ENCODE measurements at regions not wholly inside any gene's neighbourhood (a gene's known extent, or its start where the extent isn't known, plus 50 kb on each side); places are given as distances from the start of the nearest gene placed in this dataset.
"Not testable (repeated sequence)": the region's sequence is repeated elsewhere in the genome, so short reads cannot be mapped to it uniquely, and the experiment has no call there.

GRCh38 chr17:62233822-62234481 is 146.4 kb upstream of the EFCAB3 start:
- H3K9me3 ChIP-seq; H3K4me3 ChIP-seq; intact Hi-C loops (cut with DNase I; ENCODE audit: low total_unique reads); H3K27me3 ChIP-seq; H3K4me1 ChIP-seq; H3K27ac ChIP-seq; H3K36me3 ChIP-seq; DNase-seq: not testable (repeated sequence)
- 88 to 96% (median 94%) methylated on average over 2 of the region's 2 CpGs for WGBS, 5 donors

GRCh38 chr17:62231293-62231692 is 149.1 kb upstream of the EFCAB3 start:
- H3K4me3 ChIP-seq; H3K27me3 ChIP-seq; DNase-seq; H3K36me3 ChIP-seq; H3K27ac ChIP-seq; H3K9me3 ChIP-seq; intact Hi-C loops (cut with DNase I; ENCODE audit: low total_unique reads); H3K4me1 ChIP-seq: not testable (repeated sequence)
- 57 to 67% (median 62%) methylated on average over 4 to 5 of the region's 5 CpGs for WGBS, 5 donors

- intact Hi-C loops (cut with DNase I; ENCODE audit: low total_unique reads); H3K4me3 ChIP-seq; H3K27me3 ChIP-seq; H3K4me1 ChIP-seq; H3K27ac ChIP-seq; DNase-seq; H3K36me3 ChIP-seq; H3K9me3 ChIP-seq: not testable (repeated sequence)
- 2 to 13% (median 9%) methylated on average over 3 of the region's 3 CpGs for WGBS, 5 donors
- TF ChIP-seq CTCF (IDR thresholded peaks at IDR 0.05), result peak in 1 of 7 experiments; percentile 18
Observed at GRCh38 chr17:62226610-62227240, 153.6 kb upstream of the EFCAB3 start.

GRCh38 chr17:62223585-62223984 is 156.8 kb upstream of the EFCAB3 start:
- DNase-seq; H3K27me3 ChIP-seq; H3K36me3 ChIP-seq; H3K9me3 ChIP-seq; intact Hi-C loops (cut with DNase I; ENCODE audit: low total_unique reads); H3K4me1 ChIP-seq; H3K4me3 ChIP-seq; H3K27ac ChIP-seq: not testable (repeated sequence)
- 88 to 100% (median 92%) methylated on average over 1 of the region's 1 CpG for WGBS, 5 donors

GRCh38 chr17:62219221-62219899 is 154.3 kb upstream of the MED13 start:
- intact Hi-C loops (cut with DNase I; ENCODE audit: low total_unique reads), result no loop called here
- H3K4me3 ChIP-seq, result no peak overlapping the region
- peaks cover 0 to 7% (median 0%) of the 10 kb centered on the region in 4 donors for H3K4me1 ChIP-seq
- H3K27ac ChIP-seq, result no peak overlapping the region
- WGBS, 5 donors, result 40 to 60% (median 53%) methylated on average over 7 of the region's 7 CpGs
- H3K27me3 ChIP-seq, result no peaks in the 10 kb centered on the region
- no peaks in the 10 kb centered on the region for H3K36me3 ChIP-seq
- TF ChIP-seq POLR2A (IDR thresholded peaks at IDR 0.05) (no peak), POLR2AphosphoS5 (IDR thresholded peaks at IDR 0.05) (no peak), CTCF (IDR thresholded peaks at IDR 0.05) (no peak), EP300 (IDR thresholded peaks at IDR 0.05) (no peak)
- H3K9me3 ChIP-seq, result peaks cover 0 to 7% (median 0%) of the 10 kb centered on the region in 4 donors
- no peak for DNase-seq

- TF ChIP-seq POLR2AphosphoS5 (IDR thresholded peaks at IDR 0.05) (no peak), POLR2A (IDR thresholded peaks at IDR 0.05) (no peak), EP300 (IDR thresholded peaks at IDR 0.05) (no peak), CTCF (IDR thresholded peaks at IDR 0.05) (no peak)
- H3K27ac ChIP-seq, result no peak overlapping the region
- no peak for DNase-seq
- peaks cover 0 to 7% (median 0%) of the 10 kb centered on the region in 4 donors for H3K4me1 ChIP-seq
- H3K9me3 ChIP-seq, result peaks cover 0 to 7% (median 0%) of the 10 kb centered on the region in 4 donors
- intact Hi-C loops (cut with DNase I; ENCODE audit: low total_unique reads), result no loop called here
- H3K27me3 ChIP-seq, result no peaks in the 10 kb centered on the region
- no peak overlapping the region for H3K4me3 ChIP-seq
- WGBS, 5 donors, result 92 to 96% (median 95%) methylated on average over 5 to 8 of the region's 8 CpGs
- no peaks in the 10 kb centered on the region for H3K36me3 ChIP-seq
Observed at GRCh38 chr17:62216847-62217246, 151.8 kb upstream of the MED13 start.

- H3K27ac ChIP-seq; H3K9me3 ChIP-seq; intact Hi-C loops (cut with DNase I; ENCODE audit: low total_unique reads); DNase-seq; H3K27me3 ChIP-seq; H3K4me3 ChIP-seq; H3K4me1 ChIP-seq; H3K36me3 ChIP-seq: not testable (repeated sequence)
- 87 to 92% (median 90%) methylated on average over 6 of the region's 6 CpGs for WGBS, 5 donors
Observed at GRCh38 chr17:62215891-62216290, 150.8 kb upstream of the MED13 start.

All from stomach (tissue), 8 donors.